Activated CD8-positive, alpha-beta memory T cell treated with anti-CD3 and anti-CD28 coated beads, Interleukin-2, amount 50 U/mL, for 48 hours (primary cell): ENCODE measurements at regions not wholly inside any gene's neighbourhood (a gene's known extent, or its start where the extent isn't known, plus 50 kb on each side); places are given as distances from the start of the nearest gene placed in this dataset.
"Not testable (repeated sequence)": the region's sequence is repeated elsewhere in the genome, so short reads cannot be mapped to it uniquely, and the experiment has no call there.

Experiments used
- DNase-seq: peaks from one replicate; pipeline ENCODE4 v3.0.0-alpha.2; 2020

- not testable (repeated sequence) for DNase-seq
Observed at GRCh38 chr1:34371179-34371578, 194.5 kb downstream of the C1orf94 start.

GRCh38 chr1:34371829-34372532 lies 195.3 kb downstream of the C1orf94 start:
- DNase-seq = no peak

- no peak for DNase-seq
Observed at GRCh38 chr1:34372891-34373290, 196.2 kb downstream of the C1orf94 start.

GRCh38 chr1:34373912-34374311 lies 197.2 kb downstream of the C1orf94 start:
- DNase-seq = no peak

- no peak for DNase-seq
Observed at GRCh38 chr1:34376531-34376930, 199.8 kb downstream of the C1orf94 start.

- no peak for DNase-seq
Observed at GRCh38 chr1:34378968-34379856, 202.5 kb downstream of the C1orf94 start.

GRCh38 chr1:34379911-34380310 lies 203.2 kb downstream of the C1orf94 start:
- DNase-seq = no peak

- no peak for DNase-seq
Observed at GRCh38 chr1:34380526-34381124, 203.9 kb downstream of the C1orf94 start.

GRCh38 chr1:34389974-34390373 lies 213.3 kb downstream of the C1orf94 start:
- DNase-seq = no peak

GRCh38 chr1:34396042-34396441 lies 219.3 kb downstream of the C1orf94 start:
- DNase-seq = no peak

- no peak for DNase-seq
Observed at GRCh38 chr1:34398241-34398915, 221.7 kb downstream of the C1orf94 start.

- no peak for DNase-seq
Observed at GRCh38 chr1:34398916-34399275, 222.2 kb downstream of the C1orf94 start.

- DNase-seq = no peak
Observed at GRCh38 chr1:34400675-34401074, 224.0 kb downstream of the C1orf94 start.

GRCh38 chr1:34403156-34403555 lies 226.4 kb downstream of the C1orf94 start:
- no peak for DNase-seq

GRCh38 chr1:34404804-34405203 lies 228.1 kb downstream of the C1orf94 start:
- DNase-seq = no peak

GRCh38 chr1:34405266-34405959 lies 228.7 kb downstream of the C1orf94 start:
- no peak for DNase-seq

GRCh38 chr1:34406377-34406776 lies 229.7 kb downstream of the C1orf94 start:
- no peak for DNase-seq

- DNase-seq = no peak
Observed at GRCh38 chr1:34406833-34407539, 230.3 kb downstream of the C1orf94 start.

GRCh38 chr1:34408011-34408410 lies 231.3 kb downstream of the C1orf94 start:
- DNase-seq = no peak

- DNase-seq = no peak
Observed at GRCh38 chr1:34409689-34410229, 233.1 kb downstream of the C1orf94 start.

GRCh38 chr1:34412598-34413370 lies 236.1 kb downstream of the C1orf94 start:
- DNase-seq = no peak
